ENCODE measurements at regions not wholly inside any gene's neighbourhood (a gene's known extent, or its start where the extent isn't known, plus 50 kb on each side); places are given as distances from the start of the nearest gene placed in this dataset.

DNA sequence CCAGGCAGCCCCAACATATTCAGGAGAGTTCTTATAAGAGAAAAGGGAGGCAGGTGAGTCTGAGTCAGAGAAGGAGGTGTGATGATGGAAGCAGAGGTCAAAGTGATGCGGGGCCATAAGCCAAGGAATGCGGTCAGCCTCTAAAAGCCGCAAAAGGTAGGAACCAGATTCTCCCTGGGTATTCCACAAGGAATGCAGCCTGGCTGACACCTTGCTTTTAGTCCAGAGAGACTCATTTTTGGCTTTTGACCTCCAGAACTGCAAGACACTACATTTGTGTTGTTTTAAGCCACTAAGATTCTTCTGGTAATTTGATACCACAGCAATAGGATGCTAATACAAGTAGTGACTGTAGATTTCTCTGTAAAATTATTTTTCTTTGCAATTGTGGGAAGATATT lies 151.5 kb upstream of the EEPD1 start:
- Mint-ChIP-seq H3K36me3 (ENCODE audit: low read depth) (no peaks in the 10 kb centered on the region), H3K27ac (no peak overlapping the region), H3K4me1 (ENCODE audit: low read depth) (peaks cover 14% of the 10 kb centered on the region), H3K9me3 (no peaks in the 10 kb centered on the region), H3K4me3 (no peak overlapping the region), H3K27me3 (no peaks in the 10 kb centered on the region)
- no peak for DNase-seq

DNA sequence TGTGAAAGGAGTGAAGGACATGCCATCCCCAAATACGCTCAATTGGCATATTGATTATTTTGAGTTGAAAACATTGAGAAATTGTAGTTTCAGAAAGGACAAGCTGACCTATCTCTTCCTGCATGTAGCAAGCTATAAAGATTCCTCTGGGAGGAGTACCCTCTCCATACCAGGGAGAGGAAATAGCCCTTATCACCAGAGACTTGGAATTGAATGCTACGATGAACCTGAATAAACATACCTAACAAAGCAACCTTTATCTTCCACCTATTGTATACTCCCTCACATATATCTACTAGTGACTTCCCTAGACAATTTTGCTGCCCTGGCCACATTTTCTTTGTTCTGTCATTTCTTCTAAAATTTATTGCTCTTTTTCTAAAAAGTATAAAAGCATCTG lies 150.2 kb upstream of the EEPD1 start:
- H3K4me1 Mint-ChIP-seq (ENCODE audit: low read depth): peaks cover 14% of the 10 kb centered on the region
- H3K27ac Mint-ChIP-seq: no peak overlapping the region
- H3K9me3 Mint-ChIP-seq: no peaks in the 10 kb centered on the region
- no peak for DNase-seq
- no peak overlapping the region for H3K4me3 Mint-ChIP-seq
- no peaks in the 10 kb centered on the region for H3K27me3 Mint-ChIP-seq
- no peaks in the 10 kb centered on the region for H3K36me3 Mint-ChIP-seq (ENCODE audit: low read depth)

DNA sequence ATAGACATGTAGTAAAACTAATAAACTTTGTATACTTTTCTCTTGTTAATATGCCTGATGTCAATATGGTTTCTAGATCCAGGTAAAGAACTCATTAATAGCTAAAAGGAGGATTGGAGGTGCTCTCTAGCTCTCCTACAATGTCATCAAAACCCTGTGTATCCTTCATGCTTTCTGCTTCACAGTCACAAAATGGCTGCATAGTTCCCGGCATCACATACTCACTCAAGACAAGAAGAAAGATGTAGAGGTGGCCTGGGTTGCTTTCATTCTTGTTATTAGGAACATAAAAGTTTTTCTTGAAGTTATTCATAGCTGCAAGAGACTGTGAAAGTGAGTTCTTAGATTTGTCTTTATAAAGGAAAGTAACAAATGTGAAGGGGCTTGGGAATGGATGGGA lies 149.7 kb upstream of the EEPD1 start:
- DNase-seq: no peak
- Mint-ChIP-seq H3K9me3 (no peaks in the 10 kb centered on the region), H3K36me3 (ENCODE audit: low read depth) (no peaks in the 10 kb centered on the region), H3K4me3 (no peak overlapping the region), H3K27me3 (no peaks in the 10 kb centered on the region), H3K4me1 (ENCODE audit: low read depth) (peaks cover 12% of the 10 kb centered on the region), H3K27ac (no peak overlapping the region)

DNA sequence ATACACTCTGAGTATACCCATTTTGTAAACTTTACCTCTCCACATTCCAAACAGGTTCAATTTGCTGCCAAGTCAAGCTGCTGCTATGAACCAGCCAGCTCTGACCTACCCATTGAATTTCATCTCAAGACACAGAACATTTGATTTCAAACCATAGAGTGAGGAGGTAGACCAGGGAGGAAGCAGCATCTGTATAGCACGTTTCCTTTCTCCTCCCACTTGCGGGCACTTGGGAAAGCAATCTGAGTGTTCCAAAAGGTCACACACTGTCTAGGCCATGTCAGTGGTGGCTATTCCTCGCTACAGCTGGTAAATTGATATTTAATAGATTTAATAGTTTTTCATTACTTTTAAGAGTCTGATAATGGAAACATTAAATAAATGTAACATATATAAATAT lies 147.8 kb upstream of the EEPD1 start:
- H3K4me1 Mint-ChIP-seq (ENCODE audit: low read depth): peaks cover 9% of the 10 kb centered on the region
- DNase-seq: no peak
- no peaks in the 10 kb centered on the region for H3K27me3 Mint-ChIP-seq
- H3K36me3 Mint-ChIP-seq (ENCODE audit: low read depth): no peaks in the 10 kb centered on the region
- no peak overlapping the region for H3K27ac Mint-ChIP-seq
- H3K9me3 Mint-ChIP-seq: no peaks in the 10 kb centered on the region
- no peak overlapping the region for H3K4me3 Mint-ChIP-seq

DNA sequence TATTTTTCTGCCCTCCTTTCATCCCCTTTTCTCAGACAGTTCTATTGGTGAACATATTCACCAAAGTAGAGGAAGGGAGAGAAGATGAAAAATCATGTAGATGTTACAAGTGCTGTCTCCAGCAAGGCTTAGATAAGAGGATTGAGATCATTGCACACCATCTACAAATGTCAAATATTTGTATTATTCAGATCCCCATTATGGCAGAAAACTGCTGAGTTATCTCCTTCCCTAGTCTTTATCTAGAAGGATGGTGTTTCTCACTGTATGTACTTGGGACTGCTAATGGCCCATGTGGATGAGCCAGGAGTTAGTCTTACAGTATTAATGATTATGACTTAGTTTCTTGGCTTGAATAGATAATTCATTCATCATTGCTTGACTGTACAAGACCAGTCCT lies 147.2 kb upstream of the EEPD1 start:
- no peak for DNase-seq
- Mint-ChIP-seq H3K4me3 (no peak overlapping the region), H3K4me1 (ENCODE audit: low read depth) (peaks cover 9% of the 10 kb centered on the region), H3K36me3 (ENCODE audit: low read depth) (no peaks in the 10 kb centered on the region), H3K27me3 (no peaks in the 10 kb centered on the region), H3K9me3 (no peaks in the 10 kb centered on the region), H3K27ac (no peak overlapping the region)

DNA sequence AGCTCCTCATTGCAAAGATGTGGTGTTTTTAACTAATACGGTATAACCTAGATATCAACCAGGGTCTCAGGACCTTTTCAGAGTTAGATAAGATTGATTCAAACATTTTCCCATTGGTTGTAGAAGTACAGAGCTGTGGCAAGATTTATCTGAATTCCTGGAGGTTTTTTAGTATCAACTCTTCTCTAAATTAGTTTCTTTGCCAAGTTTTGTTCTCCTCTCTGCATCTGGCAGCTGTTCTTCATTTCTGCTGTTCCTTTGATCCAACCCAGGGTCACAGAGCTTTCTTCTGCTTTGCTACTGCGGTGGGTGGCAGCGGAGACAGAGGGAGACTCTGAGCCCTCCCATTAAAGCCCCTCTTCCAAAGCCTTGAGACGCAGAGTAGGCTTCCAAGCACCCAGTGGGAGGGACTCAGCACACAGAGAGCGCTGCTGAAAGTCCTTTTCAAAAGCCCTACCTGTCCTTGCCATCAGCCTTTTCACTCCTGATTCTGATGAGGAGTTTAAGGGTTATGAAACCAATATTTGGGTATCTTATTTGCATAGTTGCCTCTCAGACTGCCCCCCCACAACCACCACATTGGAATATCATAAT lies 146.3 kb upstream of the EEPD1 start:
- DNase-seq: no peak
- H3K9me3 Mint-ChIP-seq: no peaks in the 10 kb centered on the region
- H3K4me1 Mint-ChIP-seq (ENCODE audit: low read depth): peaks cover 9% of the 10 kb centered on the region
- H3K27me3 Mint-ChIP-seq: no peaks in the 10 kb centered on the region
- no peak overlapping the region for H3K27ac Mint-ChIP-seq
- H3K4me3 Mint-ChIP-seq: no peak overlapping the region
- H3K36me3 Mint-ChIP-seq (ENCODE audit: low read depth): no peaks in the 10 kb centered on the region

DNA sequence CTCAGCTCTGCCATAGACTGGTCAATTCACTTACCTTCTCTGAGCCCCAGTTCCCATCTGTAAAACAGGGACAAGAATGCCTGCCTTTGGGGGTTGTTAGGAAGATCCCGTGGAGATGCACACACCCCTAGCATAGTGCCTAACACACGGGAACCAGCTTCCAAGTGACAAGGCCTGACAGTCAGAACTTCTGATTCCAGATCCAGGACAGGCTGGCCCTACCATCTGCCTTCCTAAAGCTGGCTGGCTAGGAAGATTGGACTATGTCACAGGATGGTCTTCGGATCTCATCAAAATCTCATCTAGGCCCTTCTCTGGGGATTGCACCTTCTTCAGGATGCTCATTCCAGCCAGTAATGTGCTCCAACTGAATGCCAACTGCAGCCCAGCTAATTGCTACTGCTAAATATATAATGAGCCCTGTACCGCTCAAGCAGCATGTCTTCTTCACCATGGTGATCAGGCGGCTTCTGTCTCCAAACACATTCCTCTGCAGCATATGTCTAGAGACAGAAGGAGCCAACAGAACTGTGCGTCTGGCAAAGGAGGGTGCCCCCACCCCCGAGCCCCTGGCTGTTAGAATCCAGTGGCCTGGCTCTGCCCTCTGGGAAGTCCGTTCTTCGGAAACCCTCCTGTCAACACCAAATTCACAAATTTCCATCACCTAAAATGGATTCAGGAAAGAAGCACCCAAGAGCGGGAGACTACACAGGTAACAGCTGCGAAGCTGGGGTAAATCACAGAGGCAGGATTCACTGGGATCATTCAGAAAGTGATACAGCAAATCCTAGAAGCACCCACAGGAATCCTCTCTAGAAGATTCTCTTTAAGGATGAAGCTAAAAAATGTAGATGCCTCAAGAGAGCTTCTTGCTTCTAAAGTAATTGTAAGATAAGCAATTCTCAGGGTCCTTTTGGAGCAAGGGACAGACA lies 142.1 kb upstream of the EEPD1 start:
- Mint-ChIP-seq H3K27me3 (no peaks in the 10 kb centered on the region), H3K36me3 (ENCODE audit: low read depth) (no peaks in the 10 kb centered on the region), H3K9me3 (no peaks in the 10 kb centered on the region), H3K4me3 (no peak overlapping the region), H3K27ac (no peak overlapping the region), H3K4me1 (ENCODE audit: low read depth) (no peaks in the 10 kb centered on the region)
- DNase-seq: no peak

DNA sequence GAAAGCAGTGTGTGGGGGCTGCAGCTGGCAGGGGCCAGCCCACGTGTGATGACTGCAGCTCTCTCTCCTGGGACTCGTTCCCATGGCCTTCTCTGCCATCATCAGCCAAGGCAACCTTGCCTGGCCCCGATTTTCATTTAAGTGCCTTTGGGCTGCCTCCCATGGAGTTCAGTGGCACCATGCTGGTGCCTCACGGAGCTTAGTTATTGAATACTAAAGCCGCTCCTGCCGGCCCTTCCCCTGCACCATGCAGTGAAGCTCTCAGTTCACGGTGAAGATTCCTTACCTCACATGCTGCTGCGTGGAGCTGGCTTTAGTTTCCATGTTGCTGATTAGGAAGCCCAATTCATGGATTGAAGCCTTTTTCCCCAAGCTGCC lies 141.5 kb upstream of the EEPD1 start:
- H3K36me3 Mint-ChIP-seq (ENCODE audit: low read depth): no peaks in the 10 kb centered on the region
- H3K27me3 Mint-ChIP-seq: no peaks in the 10 kb centered on the region
- no peaks in the 10 kb centered on the region for H3K9me3 Mint-ChIP-seq

DNA sequence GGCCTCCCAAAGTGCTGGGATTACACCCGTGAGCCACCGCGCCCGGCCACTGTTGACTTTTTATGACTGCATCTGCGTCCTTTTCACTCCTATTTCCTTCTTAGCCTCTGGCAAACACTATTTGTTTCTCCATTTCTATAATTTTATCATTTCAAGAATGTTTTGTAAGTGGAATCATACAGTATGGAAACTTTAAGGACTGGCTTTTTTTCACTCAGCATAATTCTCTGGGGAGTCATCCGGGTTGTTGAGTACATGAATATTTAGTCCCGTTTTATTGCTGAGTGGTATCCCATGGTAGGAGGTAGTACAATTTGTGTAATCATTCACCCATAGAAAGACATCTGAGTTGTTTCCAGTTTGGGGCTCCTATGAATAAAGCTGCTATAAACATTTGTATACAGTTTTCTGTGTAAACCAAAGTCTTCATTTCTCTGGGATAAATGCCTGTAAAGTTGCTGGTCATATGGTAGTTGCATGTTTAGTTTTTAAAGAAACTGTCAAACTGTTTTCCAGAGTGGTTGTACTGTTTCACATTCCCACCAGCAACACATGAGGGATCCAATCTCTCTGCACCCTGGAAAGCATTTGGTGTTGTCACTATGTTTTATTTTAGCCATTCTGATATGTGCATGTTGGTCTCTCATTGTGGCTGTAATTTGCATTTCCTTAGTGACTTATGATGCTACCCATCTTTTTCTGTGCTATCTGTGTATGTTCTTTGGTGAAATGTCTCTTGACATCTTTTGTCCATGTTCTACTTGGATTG lies 139.6 kb upstream of the EEPD1 start:
- H3K9me3 Mint-ChIP-seq: no peaks in the 10 kb centered on the region
- no peak overlapping the region for H3K27ac Mint-ChIP-seq
- no peaks in the 10 kb centered on the region for H3K4me1 Mint-ChIP-seq (ENCODE audit: low read depth)
- DNase-seq: no peak
- H3K36me3 Mint-ChIP-seq (ENCODE audit: low read depth): no peaks in the 10 kb centered on the region
- no peaks in the 10 kb centered on the region for H3K27me3 Mint-ChIP-seq
- no peak overlapping the region for H3K4me3 Mint-ChIP-seq

More for the DNA sequence above, 141.5 kb upstream of the EEPD1 start:
- DNase-seq: no peak
- Mint-ChIP-seq H3K27ac (no peak overlapping the region), H3K4me3 (no peak overlapping the region), H3K4me1 (ENCODE audit: low read depth) (no peaks in the 10 kb centered on the region)

DNA sequence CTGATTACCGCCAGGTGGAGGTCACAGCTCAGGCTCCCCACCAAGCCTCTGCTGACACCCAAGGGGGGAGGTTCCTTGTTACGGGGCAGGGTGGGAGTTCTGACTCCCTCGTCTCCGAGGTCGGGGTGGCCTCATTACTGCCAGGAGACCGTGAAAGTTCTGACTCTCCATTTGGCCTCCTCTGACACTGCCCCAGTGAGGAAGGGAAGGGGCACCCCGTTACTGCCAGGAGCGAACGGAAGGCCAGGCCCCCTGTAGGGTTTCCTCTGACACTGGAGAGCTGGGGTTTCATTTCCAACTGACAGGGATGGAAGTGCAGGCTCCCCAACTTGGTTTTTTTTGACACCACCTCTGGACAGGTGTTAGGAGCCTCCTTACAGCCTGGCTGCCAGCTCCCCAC lies 138.1 kb upstream of the EEPD1 start:
- DNase-seq: no peak
- no peaks in the 10 kb centered on the region for H3K27me3 Mint-ChIP-seq
- H3K36me3 Mint-ChIP-seq (ENCODE audit: low read depth): no peaks in the 10 kb centered on the region
- H3K4me1 Mint-ChIP-seq (ENCODE audit: low read depth): no peaks in the 10 kb centered on the region
- no peaks in the 10 kb centered on the region for H3K9me3 Mint-ChIP-seq
- H3K4me3 Mint-ChIP-seq: no peak overlapping the region
- no peak overlapping the region for H3K27ac Mint-ChIP-seq

DNA sequence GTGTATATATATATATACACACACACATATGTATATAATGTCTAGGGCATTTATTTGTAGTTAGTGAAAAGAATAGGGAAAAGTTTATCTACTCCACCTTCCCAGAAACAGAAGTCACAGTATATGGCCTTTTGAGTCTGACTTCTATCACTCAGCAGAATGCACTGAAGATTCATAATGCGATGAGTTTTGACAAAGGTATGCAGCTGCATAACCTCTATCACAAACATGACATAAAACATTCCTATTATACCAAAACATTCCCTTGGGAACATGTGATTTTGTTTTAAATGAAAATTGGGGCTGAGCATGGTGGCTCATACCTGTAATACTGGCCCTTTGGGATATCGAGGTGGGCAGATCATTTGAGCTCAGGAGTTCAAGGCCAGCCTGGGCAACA lies 137.3 kb upstream of the EEPD1 start:
- Mint-ChIP-seq H3K36me3 (ENCODE audit: low read depth) (no peaks in the 10 kb centered on the region), H3K9me3 (no peaks in the 10 kb centered on the region), H3K4me3 (no peak overlapping the region), H3K27me3 (no peaks in the 10 kb centered on the region), H3K4me1 (ENCODE audit: low read depth) (no peaks in the 10 kb centered on the region), H3K27ac (no peak overlapping the region)
- no peak for DNase-seq

DNA sequence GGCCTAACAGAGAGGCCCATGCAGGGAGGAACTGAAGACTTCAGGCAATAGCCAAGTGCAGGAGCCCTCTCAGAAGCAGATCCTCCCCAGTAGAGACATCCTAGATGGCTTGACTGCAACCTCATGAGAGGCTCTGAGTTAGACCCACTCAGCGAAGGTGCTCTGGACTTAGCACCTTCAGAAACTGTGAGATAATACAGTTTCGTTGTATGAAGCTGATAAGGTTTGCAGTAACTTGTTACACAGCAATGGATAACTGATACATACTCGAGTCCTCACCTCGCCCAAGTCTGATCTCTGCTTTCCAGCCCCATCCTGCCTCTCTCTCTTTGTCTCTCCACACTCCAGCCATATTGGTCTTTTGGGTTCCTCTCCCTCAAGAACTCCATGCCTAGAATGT lies 136.4 kb upstream of the EEPD1 start:
- Mint-ChIP-seq H3K4me1 (ENCODE audit: low read depth) (no peaks in the 10 kb centered on the region), H3K27ac (no peak overlapping the region), H3K4me3 (no peak overlapping the region), H3K27me3 (no peaks in the 10 kb centered on the region), H3K9me3 (no peaks in the 10 kb centered on the region), H3K36me3 (ENCODE audit: low read depth) (no peaks in the 10 kb centered on the region)
- DNase-seq: no peak

DNA sequence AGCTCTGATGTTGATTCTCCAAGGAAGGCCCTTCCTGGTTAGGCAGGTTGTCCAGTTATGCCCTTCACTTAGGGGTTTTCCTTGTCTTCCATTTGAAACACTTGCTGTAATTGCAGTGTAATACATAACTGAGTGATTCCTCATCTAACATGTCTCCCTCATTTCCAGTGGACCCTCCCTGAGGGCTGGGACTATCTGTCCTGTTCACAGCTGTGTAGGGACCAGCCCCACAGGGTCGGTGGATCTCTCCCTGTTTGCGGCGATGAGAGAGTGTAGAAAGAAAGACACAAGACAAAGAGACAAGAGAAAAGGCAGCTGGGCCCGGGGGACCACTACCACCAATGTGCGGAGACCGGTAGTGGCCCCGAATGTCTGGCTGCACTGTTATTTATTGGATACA lies 135.9 kb upstream of the EEPD1 start:
- no peak overlapping the region for H3K4me3 Mint-ChIP-seq
- DNase-seq: no peak
- H3K9me3 Mint-ChIP-seq: no peaks in the 10 kb centered on the region
- no peak overlapping the region for H3K27ac Mint-ChIP-seq
- no peaks in the 10 kb centered on the region for H3K36me3 Mint-ChIP-seq (ENCODE audit: low read depth)
- H3K4me1 Mint-ChIP-seq (ENCODE audit: low read depth): no peaks in the 10 kb centered on the region
- H3K27me3 Mint-ChIP-seq: no peaks in the 10 kb centered on the region

DNA sequence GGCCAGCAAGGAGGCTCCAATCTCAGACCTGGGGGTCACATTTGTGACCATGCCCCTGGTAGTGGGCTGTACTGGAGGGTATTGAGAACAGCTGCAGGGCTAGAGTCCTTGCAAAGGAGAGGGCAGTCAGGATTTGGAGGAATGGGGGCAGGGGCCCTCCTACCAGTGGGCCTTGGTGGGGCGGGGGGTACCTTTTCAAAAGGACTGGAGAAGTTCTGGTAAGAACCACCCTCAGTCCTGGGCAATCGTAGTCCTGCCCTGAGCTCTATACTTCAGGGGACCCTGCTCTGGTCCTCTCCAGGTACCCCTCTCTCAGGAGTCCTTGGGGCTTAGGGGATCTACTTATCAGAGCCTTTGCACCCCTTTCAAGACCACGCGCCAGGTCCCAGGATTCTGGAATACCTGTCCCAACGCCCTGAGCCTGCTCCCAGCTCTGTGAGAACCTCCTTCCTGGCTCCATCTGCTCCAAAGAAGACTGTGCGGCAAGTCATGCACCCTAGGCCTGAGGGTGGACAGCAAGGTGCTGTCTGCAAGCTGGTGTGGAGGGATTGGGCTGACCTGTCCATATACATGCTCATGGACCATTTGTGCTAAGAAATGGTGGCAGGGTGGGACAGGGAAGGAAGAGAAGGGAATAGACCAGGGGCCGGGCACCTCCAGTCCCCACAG lies 134.1 kb upstream of the EEPD1 start:
- Mint-ChIP-seq H3K36me3 (ENCODE audit: low read depth) (no peaks in the 10 kb centered on the region), H3K27me3 (no peaks in the 10 kb centered on the region), H3K27ac (no peak overlapping the region), H3K4me3 (no peak overlapping the region), H3K9me3 (no peaks in the 10 kb centered on the region), H3K4me1 (ENCODE audit: low read depth) (no peaks in the 10 kb centered on the region)
- no peak for DNase-seq
